Stimulated activated CD8-positive, alpha-beta memory T cell treated with anti-CD3 and anti-CD28 coated beads, Interleukin-4, amount 100 ng/mL, for 1 hour (primary cell): ENCODE measurements at regions not wholly inside any gene's neighbourhood (a gene's known extent, or its start where the extent isn't known, plus 50 kb on each side); places are given as distances from the start of the nearest gene placed in this dataset.
"Not testable (repeated sequence)": the region's sequence is repeated elsewhere in the genome, so short reads cannot be mapped to it uniquely, and the experiment has no call there.

ENCODE experiments used
- DNase-seq, 2 donors: peaks; one replicate each; pipeline ENCODE4 v3.0.0-alpha.2; 2020; ENCODE audit warnings: low read depth in 2 of 2, low spot score in 1 of 2

DNA sequence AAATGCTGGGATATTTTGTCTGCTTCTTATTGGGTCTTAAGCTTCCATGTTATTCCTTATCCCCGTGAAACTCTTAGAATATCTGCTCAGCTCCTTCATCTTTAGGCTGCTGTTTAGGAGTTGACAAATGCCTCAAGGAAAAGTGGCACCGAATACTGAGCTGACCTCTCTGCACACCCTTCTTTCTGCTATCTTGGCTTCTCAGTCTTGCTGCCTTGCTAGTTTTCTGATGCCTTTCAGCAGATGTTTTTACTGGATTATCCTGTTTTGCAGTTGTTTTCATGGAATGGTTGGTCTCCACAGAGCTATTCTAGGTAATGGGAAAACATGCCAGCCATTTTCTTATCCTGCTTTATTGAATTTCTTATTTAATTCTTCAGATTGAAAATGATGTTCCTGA, 86.3 kb downstream of the GYPE start:
- DNase-seq, result no peak

- not testable (repeated sequence) for DNase-seq
These were observed 87.5 kb downstream of the GYPE start for GRCh38 chr4:143817866-143818265.

DNA sequence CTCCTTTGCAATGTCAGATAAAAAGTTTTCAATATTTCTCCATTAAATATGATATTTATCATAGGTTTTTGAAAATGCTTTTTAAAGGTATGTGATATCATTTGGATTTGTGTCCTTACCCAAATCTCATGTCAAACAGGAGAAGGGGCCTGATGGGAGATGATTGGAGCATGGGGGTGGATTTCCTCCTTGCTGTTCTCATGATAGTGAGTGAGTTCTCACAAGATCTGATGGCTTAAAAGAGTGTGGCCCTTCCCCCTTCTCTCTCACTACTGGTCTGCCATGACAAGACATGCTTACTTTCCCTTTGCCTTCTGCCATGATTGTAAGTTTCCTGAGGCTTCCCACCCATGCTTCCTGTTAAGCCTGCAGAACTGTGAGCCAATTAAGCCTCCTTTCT, 90.0 kb downstream of the GYPE start:
- DNase-seq, result not testable (repeated sequence)

GRCh38 chr4:143813431-143814154, 91.8 kb downstream of the GYPE start:
- DNase-seq, result not testable (repeated sequence)

DNA sequence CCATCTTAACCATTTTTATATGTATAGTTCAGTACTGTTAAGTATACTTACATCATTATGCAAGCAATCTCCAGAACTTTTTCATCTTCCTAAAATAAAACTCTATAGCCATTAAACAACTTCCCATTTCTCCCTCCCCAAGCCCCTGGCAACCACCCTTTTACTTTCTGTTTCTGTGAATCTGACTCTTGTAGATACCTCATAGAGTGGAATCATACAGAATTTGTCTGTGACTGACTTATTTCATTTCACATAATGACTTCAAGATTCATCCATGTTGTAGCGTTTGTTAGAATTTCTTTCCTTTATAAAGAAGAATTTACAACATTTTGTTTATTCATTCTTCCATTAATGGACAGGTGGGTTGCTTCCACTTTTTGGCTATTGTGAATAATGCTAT, 91.2 kb upstream of the FREM3 start:
- DNase-seq, result not testable (repeated sequence)

DNA sequence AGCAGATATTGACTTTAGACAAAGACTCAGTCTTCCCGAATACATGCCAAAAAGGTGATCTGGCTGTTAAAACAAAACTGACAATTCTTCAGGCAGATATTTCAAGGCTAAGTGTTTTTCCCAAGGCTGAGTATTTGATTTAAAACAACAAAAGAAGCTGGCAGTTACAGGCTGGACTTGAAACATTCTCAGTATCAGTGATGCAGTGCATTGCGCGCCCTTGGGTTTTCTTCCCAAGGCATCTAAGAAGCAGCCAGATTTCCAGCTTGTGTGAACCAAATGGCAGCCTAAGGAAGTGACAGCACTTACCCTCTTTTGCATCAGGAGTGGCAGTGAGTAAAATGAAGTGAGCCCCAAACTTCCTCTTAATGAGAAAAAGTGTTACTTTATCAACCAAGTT, 90.0 kb upstream of the FREM3 start:
- not testable (repeated sequence) for DNase-seq

DNA sequence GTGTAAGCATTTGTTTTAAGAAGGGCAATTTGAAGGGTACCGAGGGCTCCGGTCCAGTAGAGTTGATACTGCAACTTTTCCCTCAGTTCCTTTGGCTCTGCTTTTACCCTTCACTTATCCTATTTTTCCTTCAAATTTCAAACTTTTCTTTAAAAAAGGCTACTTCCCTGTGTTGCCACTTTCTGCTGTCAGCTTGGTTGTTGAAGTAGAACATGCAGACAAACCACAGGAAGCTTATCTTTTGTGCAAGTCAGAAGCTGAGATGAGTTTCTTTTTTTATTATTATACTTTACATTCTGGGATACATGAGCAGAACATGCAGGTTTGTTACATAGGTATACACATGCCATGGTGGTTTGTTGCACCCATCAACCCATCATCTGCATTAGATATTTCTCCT, 89.1 kb upstream of the FREM3 start:
- not testable (repeated sequence) for DNase-seq

DNA sequence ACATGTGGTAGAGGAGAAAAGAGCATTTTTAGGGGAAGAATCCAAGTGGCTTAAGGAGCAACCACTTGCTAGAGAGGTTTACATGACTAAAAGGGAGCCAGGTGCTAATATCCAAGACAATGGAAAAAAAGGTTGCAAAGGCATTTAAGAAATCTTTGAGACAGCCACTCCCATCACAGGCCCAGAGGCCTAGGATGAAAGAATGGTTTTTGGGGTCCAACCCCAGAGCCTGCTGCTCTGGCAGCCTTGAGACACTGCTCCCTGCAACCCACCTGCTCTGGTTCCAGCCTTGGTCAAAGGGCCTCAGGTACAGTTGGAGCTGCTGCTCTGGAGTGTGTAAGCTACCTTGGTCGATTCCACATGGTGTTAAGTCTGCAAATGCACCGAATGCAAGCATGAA, 84.1 kb upstream of the FREM3 start:
- no peak for DNase-seq

GRCh38 chr4:143782521-143782920, 82.0 kb upstream of the FREM3 start:
- no peak for DNase-seq

GRCh38 chr4:143773998-143774895, 73.8 kb upstream of the FREM3 start:
- DNase-seq, result peak in 1 of 2 donors; percentile 1

DNA sequence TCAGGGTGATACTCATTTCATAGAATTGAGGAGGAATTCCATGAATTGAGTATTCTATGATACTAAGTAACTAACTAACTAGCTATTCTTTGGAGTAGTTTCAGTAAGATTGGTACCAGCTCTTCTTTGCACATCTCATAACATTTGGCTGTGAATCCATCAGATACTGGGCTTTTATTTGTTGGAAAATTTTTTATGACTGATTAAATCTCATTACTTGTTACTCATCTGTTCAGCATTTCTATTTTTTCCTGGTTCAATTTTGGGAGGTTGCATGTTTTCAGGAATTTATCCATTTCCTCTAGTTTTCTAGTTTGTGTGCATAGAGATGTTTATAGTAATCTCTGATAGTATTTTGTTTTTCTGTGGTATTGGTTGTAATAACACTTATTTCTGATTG, 70.8 kb upstream of the FREM3 start:
- DNase-seq, result no peak

GRCh38 chr4:143768007-143768591, 67.6 kb upstream of the FREM3 start:
- no peak for DNase-seq

DNA sequence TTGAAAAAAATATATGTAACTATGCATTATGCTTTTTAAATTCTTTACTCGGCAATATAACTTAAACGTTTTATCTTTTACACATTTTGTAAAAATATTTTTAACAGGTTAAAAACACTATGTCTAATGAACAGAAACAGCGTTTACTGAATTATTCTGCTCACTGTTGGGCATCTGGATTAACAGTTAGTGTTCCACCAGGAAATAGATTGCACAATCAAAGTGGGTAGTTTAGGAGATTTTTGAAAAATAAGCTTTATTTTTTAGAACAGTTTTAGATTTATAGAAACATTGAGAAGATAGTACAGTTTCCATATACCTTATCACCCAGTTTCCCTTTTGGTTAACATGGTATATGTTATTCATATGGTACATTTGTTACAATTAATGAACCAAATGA, 63.1 kb upstream of the FREM3 start:
- DNase-seq, result no peak

- DNase-seq, result no peak
These were observed 62.0 kb upstream of the FREM3 start for GRCh38 chr4:143762511-143762910.
